Activated CD4-positive, alpha-beta memory T cell treated with anti-CD3 and anti-CD28 coated beads for 36 hours (primary cell): ENCODE measurements at regions not wholly inside any gene's neighbourhood (a gene's known extent, or its start where the extent isn't known, plus 50 kb on each side); places are given as distances from the start of the nearest gene placed in this dataset.

ENCODE experiments used
- CTCF ChIA-PET: fragments of 350-600 bp; sonication (Branson Sonifier 250); formaldehyde crosslinking; loops from one replicate; lab custom pipeline; 2021; ENCODE audit warnings: antibody characterized with exemption, inconsistent platforms; lab: Charles Lee
- POLR2A ChIA-PET: fragments of 350-600 bp; sonication (Branson Sonifier 250); formaldehyde crosslinking; loops from one replicate; lab custom pipeline; 2021; ENCODE audit warnings: antibody characterized with exemption; lab: Charles Lee
- DNase-seq: peaks from one replicate; pipeline ENCODE4 v3.0.0-alpha.2; 2020
- H3K27ac Mint-ChIP-seq: one replicate; pipeline ENCODE4 v1.8.0; 2021; ENCODE audit warnings: mixed read lengths
- H3K27me3 Mint-ChIP-seq: one replicate; pipeline ENCODE4 v1.8.0; 2021; ENCODE audit warnings: mixed read lengths
- H3K36me3 Mint-ChIP-seq: one replicate; pipeline ENCODE4 v1.8.0; 2021; ENCODE audit warnings: mixed read lengths
- H3K4me1 Mint-ChIP-seq: one replicate; pipeline ENCODE4 v1.8.0; 2021; ENCODE audit warnings: low read depth, mixed read lengths
- H3K4me3 Mint-ChIP-seq: one replicate; pipeline ENCODE4 v1.8.0; 2021; ENCODE audit warnings: mild to moderate bottlenecking, mixed read lengths
- H3K9me3 Mint-ChIP-seq: one replicate; pipeline ENCODE4 v1.8.0; 2021; ENCODE audit warnings: mixed read lengths
- intact Hi-C: fragments of 100-400 bp; cut with micrococcal nuclease; formaldehyde crosslinking; loops from one replicate; pipeline ENCODE4 v1.15.1; 2023

GRCh38 chr1:22238356-22239224 is 95.7 kb upstream of the WNT4 start:
- Mint-ChIP-seq H3K36me3 (no peaks in the 10 kb centered on the region), H3K27me3 (peaks cover 10% of the 10 kb centered on the region), H3K27ac (no peak overlapping the region), H3K4me3 (no peak overlapping the region), H3K9me3 (no peaks in the 10 kb centered on the region), H3K4me1 (no peaks in the 10 kb centered on the region)
- POLR2A ChIA-PET: no interaction called here
- intact Hi-C loops: no loop called here
- DNase-seq: no peak
- CTCF ChIA-PET: no interaction called here

DNA sequence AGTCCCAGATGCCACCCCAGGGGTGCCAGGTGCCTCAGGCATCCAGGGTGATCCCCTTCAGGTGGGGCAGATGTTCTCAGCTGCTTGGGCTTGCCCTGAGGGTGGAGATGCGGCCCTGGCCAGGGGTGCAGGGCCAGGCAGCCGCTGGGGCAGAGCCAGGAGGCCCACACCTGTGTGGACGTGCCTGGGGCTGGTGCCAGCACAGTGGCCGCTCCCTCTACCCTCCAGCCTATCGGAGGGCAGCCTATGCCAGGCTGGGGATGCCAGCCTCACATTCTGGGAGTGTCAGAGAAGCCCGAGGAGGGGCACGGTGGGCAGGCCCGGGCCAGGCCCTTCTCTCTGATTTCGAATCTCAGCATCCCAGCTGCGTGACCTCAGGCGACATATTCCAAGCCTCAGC is 96.5 kb upstream of the WNT4 start:
- Mint-ChIP-seq H3K27me3 (peaks cover 9% of the 10 kb centered on the region), H3K4me1 (no peaks in the 10 kb centered on the region), H3K4me3 (no peak overlapping the region), H3K27ac (no peak overlapping the region), H3K36me3 (no peaks in the 10 kb centered on the region), H3K9me3 (no peaks in the 10 kb centered on the region)
- ChIA-PET POLR2A (no interaction called here), CTCF (no interaction called here)
- DNase-seq: no peak
- intact Hi-C loops: no loop called here

- DNase-seq: no peak
- no peaks in the 10 kb centered on the region for H3K4me1 Mint-ChIP-seq
- CTCF ChIA-PET: no interaction called here
- H3K36me3 Mint-ChIP-seq: no peaks in the 10 kb centered on the region
- intact Hi-C loops: no loop called here
- peaks cover 5% of the 10 kb centered on the region for H3K27me3 Mint-ChIP-seq
- POLR2A ChIA-PET: no interaction called here
- H3K27ac Mint-ChIP-seq: no peak overlapping the region
- no peak overlapping the region for H3K4me3 Mint-ChIP-seq
- H3K9me3 Mint-ChIP-seq: no peaks in the 10 kb centered on the region
These were observed 98.4 kb upstream of the WNT4 start for GRCh38 chr1:22241250-22241649.

DNA sequence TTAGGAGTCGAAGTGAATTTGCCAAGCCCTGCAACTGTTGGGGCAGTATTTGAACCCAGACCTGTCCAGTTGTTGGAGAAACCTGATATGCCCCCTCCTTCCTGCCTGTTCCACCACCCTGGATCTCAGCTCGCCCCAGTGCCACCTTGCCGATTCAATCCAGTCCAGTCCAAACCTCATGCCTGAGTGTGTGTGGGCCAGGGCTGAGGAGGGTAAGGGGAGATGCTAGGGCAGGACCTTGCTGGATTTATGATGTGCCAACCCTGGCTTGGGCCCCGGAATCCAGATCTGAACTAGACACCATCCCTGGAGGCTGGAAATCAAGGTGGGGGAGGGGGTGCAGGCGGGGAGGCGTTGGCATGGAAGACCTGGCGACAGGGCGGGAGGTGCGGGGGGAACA is 98.9 kb upstream of the WNT4 start:
- H3K36me3 Mint-ChIP-seq: no peaks in the 10 kb centered on the region
- H3K27me3 Mint-ChIP-seq: peaks cover 7% of the 10 kb centered on the region
- CTCF ChIA-PET: no interaction called here

DNA sequence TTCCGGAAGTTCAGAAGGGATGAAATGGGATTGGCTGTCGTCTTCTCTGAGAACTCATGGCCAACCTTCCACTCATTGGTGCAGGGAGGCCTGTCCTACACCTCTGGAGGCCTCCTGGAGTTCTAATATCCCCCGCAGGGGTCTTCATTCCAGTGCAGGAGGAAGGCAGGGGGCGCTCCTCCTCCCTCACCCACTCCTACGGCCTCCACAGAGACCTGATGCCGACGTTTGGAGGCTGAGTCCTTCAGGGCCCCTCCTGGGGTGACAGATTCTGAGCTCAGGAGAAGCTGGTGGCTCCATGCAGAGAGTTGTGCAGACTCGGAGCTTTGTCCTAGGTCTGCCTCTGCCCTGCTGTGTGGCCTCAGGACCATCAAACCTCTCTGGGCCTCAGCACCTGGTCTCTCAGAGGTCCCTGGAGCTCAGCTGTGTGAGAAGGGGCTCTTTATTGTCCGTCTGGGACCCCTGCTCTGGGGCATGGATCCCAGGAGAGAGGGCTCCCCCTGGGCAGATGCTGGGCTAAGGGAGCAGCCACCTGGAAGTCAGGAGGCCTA is 102.3 kb upstream of the WNT4 start:
- Mint-ChIP-seq H3K36me3 (no peaks in the 10 kb centered on the region), H3K4me3 (no peak overlapping the region), H3K4me1 (no peaks in the 10 kb centered on the region), H3K27ac (no peak overlapping the region), H3K9me3 (no peaks in the 10 kb centered on the region), H3K27me3 (peaks cover 11% of the 10 kb centered on the region)
- ChIA-PET CTCF (no interaction called here), POLR2A (no interaction called here)
- intact Hi-C loops: no loop called here
- no peak for DNase-seq

More for the DNA sequence above, 98.9 kb upstream of the WNT4 start:
- no peak for DNase-seq
- H3K9me3 Mint-ChIP-seq: no peaks in the 10 kb centered on the region
- no peak overlapping the region for H3K27ac Mint-ChIP-seq
- POLR2A ChIA-PET: no interaction called here
- intact Hi-C loops: no loop called here
- no peaks in the 10 kb centered on the region for H3K4me1 Mint-ChIP-seq
- H3K4me3 Mint-ChIP-seq: no peak overlapping the region

DNA sequence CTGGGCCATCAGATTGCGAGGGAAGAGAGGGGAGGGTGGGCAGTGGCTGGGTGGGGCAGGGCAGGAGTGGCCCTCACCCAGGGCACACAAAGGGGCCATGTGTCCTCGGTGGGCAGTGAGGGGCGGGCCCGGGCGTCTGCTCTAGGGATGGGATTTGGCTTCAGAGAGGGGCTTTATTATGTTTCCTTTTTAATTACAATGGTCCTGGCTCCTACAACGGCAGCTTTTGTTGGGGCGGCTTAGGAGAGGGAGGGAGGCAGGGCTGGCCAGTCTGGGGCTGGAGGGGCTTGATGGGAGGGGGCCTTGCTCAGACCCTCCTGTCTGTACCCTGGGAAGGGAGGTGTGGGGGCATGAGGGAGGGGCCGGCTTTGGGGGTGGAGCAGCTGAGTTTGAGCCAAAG is 102.8 kb upstream of the WNT4 start:
- Mint-ChIP-seq H3K27me3 (peaks cover 11% of the 10 kb centered on the region), H3K36me3 (no peaks in the 10 kb centered on the region), H3K4me1 (no peaks in the 10 kb centered on the region), H3K4me3 (no peak overlapping the region), H3K9me3 (no peaks in the 10 kb centered on the region), H3K27ac (no peak overlapping the region)
- intact Hi-C loops: no loop called here
- ChIA-PET POLR2A (no interaction called here), CTCF (no interaction called here)
- no peak for DNase-seq

- Mint-ChIP-seq H3K27ac (no peak overlapping the region), H3K9me3 (no peaks in the 10 kb centered on the region), H3K36me3 (no peaks in the 10 kb centered on the region), H3K27me3 (peaks cover 13% of the 10 kb centered on the region), H3K4me3 (no peak overlapping the region), H3K4me1 (no peaks in the 10 kb centered on the region)
- intact Hi-C loops: no loop called here
- CTCF ChIA-PET: no interaction called here
- POLR2A ChIA-PET: no interaction called here
- DNase-seq: no peak
These were observed 104.0 kb upstream of the WNT4 start for GRCh38 chr1:22246755-22247480.

GRCh38 chr1:22247527-22248245 is 104.8 kb upstream of the WNT4 start:
- no peak overlapping the region for H3K27ac Mint-ChIP-seq
- H3K9me3 Mint-ChIP-seq: no peaks in the 10 kb centered on the region
- ChIA-PET CTCF (no interaction called here), POLR2A (no interaction called here)
- H3K27me3 Mint-ChIP-seq: peaks cover 16% of the 10 kb centered on the region
- no peak for DNase-seq
- H3K4me3 Mint-ChIP-seq: no peak overlapping the region
- no peaks in the 10 kb centered on the region for H3K36me3 Mint-ChIP-seq
- no peaks in the 10 kb centered on the region for H3K4me1 Mint-ChIP-seq
- intact Hi-C loops: no loop called here

DNA sequence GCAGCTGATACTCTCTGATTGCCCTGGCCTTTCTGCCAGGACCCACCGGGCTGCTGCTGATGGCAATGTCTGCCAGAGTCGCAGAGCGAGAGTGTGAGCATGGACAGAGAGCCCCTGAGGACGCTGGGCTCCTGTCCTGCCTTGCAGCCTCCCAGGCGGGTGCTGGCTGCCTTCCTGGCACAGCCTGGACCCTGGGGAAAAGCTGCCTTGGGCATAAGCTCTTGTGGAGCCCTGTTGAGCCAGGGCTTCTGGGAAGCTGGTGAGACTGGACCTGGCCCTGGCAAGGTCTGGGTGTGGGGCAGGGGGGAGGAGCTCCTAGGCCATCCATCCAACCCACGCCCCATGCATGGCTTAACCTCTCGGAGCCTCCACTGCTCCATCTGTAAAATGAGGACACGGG is 105.8 kb upstream of the WNT4 start:
- Mint-ChIP-seq H3K27me3 (peaks cover 16% of the 10 kb centered on the region), H3K4me1 (no peaks in the 10 kb centered on the region), H3K9me3 (no peaks in the 10 kb centered on the region), H3K27ac (no peak overlapping the region), H3K36me3 (no peaks in the 10 kb centered on the region), H3K4me3 (no peak overlapping the region)
- DNase-seq: no peak
- ChIA-PET CTCF (no interaction called here), POLR2A (interaction anchor here (1.1 kb wide), 1 partner anchor 149 kb away, joined by 4 read pairs; no protein-coding TSS in a partner anchor)
- intact Hi-C loops: no loop called here

- intact Hi-C loops: no loop called here
- ChIA-PET CTCF (no interaction called here), POLR2A (no interaction called here)
- no peak for DNase-seq
- H3K27ac Mint-ChIP-seq: no peak overlapping the region
- H3K27me3 Mint-ChIP-seq: peaks cover 14% of the 10 kb centered on the region
- H3K4me3 Mint-ChIP-seq: no peak overlapping the region
- no peaks in the 10 kb centered on the region for H3K4me1 Mint-ChIP-seq
- H3K36me3 Mint-ChIP-seq: no peaks in the 10 kb centered on the region
- H3K9me3 Mint-ChIP-seq: no peaks in the 10 kb centered on the region
These were observed 107.2 kb upstream of the WNT4 start for GRCh38 chr1:22249928-22250680.

DNA sequence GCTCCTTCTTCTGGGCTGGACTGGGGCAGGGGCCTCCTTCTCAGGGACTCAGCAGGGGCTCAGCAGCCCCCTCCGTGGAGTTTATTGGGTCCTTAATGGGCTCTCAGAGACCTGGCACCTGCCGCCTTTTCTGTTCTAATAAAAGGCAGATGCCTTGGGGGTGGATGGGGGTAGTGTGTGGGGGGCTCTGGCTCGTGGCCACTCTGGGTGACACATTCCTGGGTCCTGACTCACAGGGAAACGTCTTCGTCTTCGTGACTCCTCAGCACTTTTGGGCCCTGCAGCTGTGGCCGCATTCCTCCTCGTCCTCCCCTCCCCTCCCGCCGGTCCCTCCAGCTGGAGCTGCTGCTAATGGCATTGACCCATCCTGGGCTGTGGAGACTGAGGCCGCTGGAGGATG is 107.8 kb upstream of the WNT4 start:
- peaks cover 14% of the 10 kb centered on the region for H3K27me3 Mint-ChIP-seq
- H3K27ac Mint-ChIP-seq: no peak overlapping the region
- no peaks in the 10 kb centered on the region for H3K9me3 Mint-ChIP-seq
- no peak overlapping the region for H3K4me3 Mint-ChIP-seq
- CTCF ChIA-PET: no interaction called here
- no peak for DNase-seq
- no peaks in the 10 kb centered on the region for H3K36me3 Mint-ChIP-seq
- intact Hi-C loops: no loop called here
- POLR2A ChIA-PET: no interaction called here
- no peaks in the 10 kb centered on the region for H3K4me1 Mint-ChIP-seq

GRCh38 chr1:22252251-22252650 is 109.4 kb upstream of the WNT4 start:
- H3K4me3 Mint-ChIP-seq: no peak overlapping the region
- no peak for DNase-seq
- ChIA-PET CTCF (no interaction called here), POLR2A (no interaction called here)
- peaks cover 13% of the 10 kb centered on the region for H3K27me3 Mint-ChIP-seq
- H3K36me3 Mint-ChIP-seq: no peaks in the 10 kb centered on the region
- intact Hi-C loops: no loop called here
- no peaks in the 10 kb centered on the region for H3K4me1 Mint-ChIP-seq
- no peaks in the 10 kb centered on the region for H3K9me3 Mint-ChIP-seq
- no peak overlapping the region for H3K27ac Mint-ChIP-seq
